CD4-positive, alpha-beta memory T cell (primary cell): ENCODE measurements at regions not wholly inside any gene's neighbourhood (a gene's known extent, or its start where the extent isn't known, plus 50 kb on each side); places are given as distances from the start of the nearest gene placed in this dataset.

Experiments
- CTCF ChIA-PET: fragments of 350-600 bp; sonication (Branson Sonifier 250); formaldehyde crosslinking; loops from one replicate; lab custom pipeline; 2021; ENCODE audit warnings: inconsistent platforms; ENCODE audit not compliant: partially characterized antibody; lab: Charles Lee
- POLR2A ChIA-PET: fragments of 350-600 bp; sonication (Branson Sonifier 250); formaldehyde crosslinking; loops from one replicate; lab custom pipeline; 2021; ENCODE audit not compliant: partially characterized antibody; lab: Charles Lee
- DNase-seq, 5 donors: peaks; one replicate each; pipeline versions ENCODE4 v3.0.0 to v3.0.0-alpha.2; 2020 to 2022; ENCODE audit warnings: mixed read lengths in 1 of 5
- H3K27ac ChIP-seq: one replicate; pipeline ENCODE4 v1.7.0; 2013; ENCODE audit warnings: low read depth, low read length
- H3K27me3 ChIP-seq: 2 replicates; pipeline ENCODE4 v1.7.0; 2013; ENCODE audit warnings: mild to moderate bottlenecking, low read length, moderate library complexity; ENCODE audit not compliant: insufficient read depth
- H3K36me3 ChIP-seq: 2 replicates; pipeline ENCODE4 v1.7.0; 2013; ENCODE audit warnings: mild to moderate bottlenecking, low read length, moderate library complexity; ENCODE audit not compliant: insufficient read depth
- H3K4me1 ChIP-seq: 2 replicates; pipeline ENCODE4 v1.7.0; 2013; ENCODE audit warnings: mild to moderate bottlenecking, low read length, moderate library complexity; ENCODE audit not compliant: insufficient read depth
- H3K4me3 ChIP-seq, 2 donors: one replicate each; pipeline ENCODE4 v1.7.0; 2013; ENCODE audit warnings: low read length in 2 of 2, mild to moderate bottlenecking in 1 of 2
- H3K9me3 ChIP-seq, 2 donors: one replicate each; pipeline ENCODE4 v1.7.0; 2013; ENCODE audit warnings: low read length in 2 of 2, control low read depth in 1 of 2; ENCODE audit not compliant: control insufficient read depth in 1 of 2
- H3K27ac Mint-ChIP-seq, 7 donors: one replicate each; pipeline ENCODE4 v1.8.0; 2020 to 2021; ENCODE audit warnings: mixed read lengths in 7 of 7, mild to moderate bottlenecking in 6 of 7, inconsistent platforms in 3 of 7, moderate library complexity in 3 of 7
- H3K27me3 Mint-ChIP-seq, 2 donors: one replicate each; pipeline ENCODE4 v1.8.0; 2020 to 2021; ENCODE audit warnings: mixed read lengths in 2 of 2
- H3K36me3 Mint-ChIP-seq, 2 donors: one replicate each; pipeline ENCODE4 v1.8.0; 2020 to 2021; ENCODE audit warnings: mixed read lengths in 2 of 2, inconsistent platforms in 1 of 2, mild to moderate bottlenecking in 1 of 2
- H3K4me1 Mint-ChIP-seq, 4 donors: one replicate each; pipeline ENCODE4 v1.8.0; 2020 to 2021; ENCODE audit warnings: mixed read lengths in 4 of 4, mild to moderate bottlenecking in 1 of 4
- H3K4me3 Mint-ChIP-seq, 8 donors: one replicate each; pipeline ENCODE4 v1.8.0; 2020 to 2021; ENCODE audit warnings: mixed read lengths in 8 of 8, mild to moderate bottlenecking in 7 of 8, moderate library complexity in 6 of 8, inconsistent platforms in 3 of 8
- H3K9me3 Mint-ChIP-seq, 8 donors: one replicate each; pipeline ENCODE4 v1.8.0; 2020 to 2021; ENCODE audit warnings: mixed read lengths in 8 of 8, mild to moderate bottlenecking in 5 of 8, inconsistent platforms in 3 of 8, moderate library complexity in 1 of 8
- intact Hi-C: fragments of 100-400 bp; cut with micrococcal nuclease; formaldehyde crosslinking; loops from one replicate; pipeline ENCODE4 v1.15.1; 2023

- ChIA-PET CTCF (no interaction called here), POLR2A (no interaction called here)
- no peaks in the 10 kb centered on the region for H3K36me3 ChIP-seq
- Mint-ChIP-seq H3K4me1 (no peaks in the 10 kb centered on the region), H3K36me3 (no peaks in the 10 kb centered on the region), H3K4me3 (peak overlapping the region in 1 of 8 donors; percentile 3), H3K27ac (no peak overlapping the region), H3K27me3 (peaks cover 0 to 1% of the 10 kb centered on the region in 2 donors), H3K9me3 (peaks cover 0 to 7% (median 0%) of the 10 kb centered on the region in 8 donors)
- no peaks in the 10 kb centered on the region for H3K4me1 ChIP-seq
- no peak for DNase-seq
- H3K27ac ChIP-seq: no peak overlapping the region
- no peaks in the 10 kb centered on the region for H3K9me3 ChIP-seq
- no peaks in the 10 kb centered on the region for H3K27me3 ChIP-seq
- intact Hi-C loops: no loop called here
- no peak overlapping the region for H3K4me3 ChIP-seq
Measured at GRCh38 chr9:108671794-108672193, 184.0 kb downstream of the ACTL7B start.

- ChIA-PET CTCF (no interaction called here), POLR2A (no interaction called here)
- Mint-ChIP-seq H3K9me3 (peaks cover 0 to 7% (median 0%) of the 10 kb centered on the region in 8 donors), H3K36me3 (no peaks in the 10 kb centered on the region), H3K4me1 (no peaks in the 10 kb centered on the region), H3K4me3 (no peak overlapping the region), H3K27ac (no peak overlapping the region), H3K27me3 (peaks cover 0 to 1% of the 10 kb centered on the region in 2 donors)
- Histone ChIP-seq H3K27ac (no peak overlapping the region), H3K36me3 (no peaks in the 10 kb centered on the region), H3K4me1 (no peaks in the 10 kb centered on the region), H3K9me3 (no peaks in the 10 kb centered on the region), H3K27me3 (no peaks in the 10 kb centered on the region), H3K4me3 (no peak overlapping the region)
- DNase-seq: no peak
- intact Hi-C loops: no loop called here
Measured at GRCh38 chr9:108671176-108671575, 184.6 kb downstream of the ACTL7B start.

- no peak for DNase-seq
- ChIA-PET CTCF (no interaction called here), POLR2A (no interaction called here)
- Mint-ChIP-seq H3K27ac (no peak overlapping the region), H3K4me1 (no peaks in the 10 kb centered on the region), H3K4me3 (no peak overlapping the region), H3K36me3 (no peaks in the 10 kb centered on the region), H3K27me3 (no peaks in the 10 kb centered on the region), H3K9me3 (peaks cover 0 to 7% (median 0%) of the 10 kb centered on the region in 8 donors)
- H3K4me1 ChIP-seq: no peaks in the 10 kb centered on the region
- no peaks in the 10 kb centered on the region for H3K9me3 ChIP-seq
- intact Hi-C loops: no loop called here
- no peak overlapping the region for H3K27ac ChIP-seq
- H3K27me3 ChIP-seq: no peaks in the 10 kb centered on the region
- H3K4me3 ChIP-seq: no peak overlapping the region
- H3K36me3 ChIP-seq: no peaks in the 10 kb centered on the region
Measured at GRCh38 chr9:108668938-108669335, 186.8 kb downstream of the ACTL7B start.

GRCh38 chr9:108668191-108668937 is 187.4 kb downstream of the ACTL7B start:
- Histone ChIP-seq H3K4me1 (no peaks in the 10 kb centered on the region), H3K9me3 (no peaks in the 10 kb centered on the region), H3K4me3 (no peak overlapping the region), H3K27ac (no peak overlapping the region), H3K27me3 (no peaks in the 10 kb centered on the region), H3K36me3 (no peaks in the 10 kb centered on the region)
- DNase-seq: no peak
- Mint-ChIP-seq H3K27me3 (no peaks in the 10 kb centered on the region), H3K4me3 (no peak overlapping the region), H3K27ac (no peak overlapping the region), H3K4me1 (no peaks in the 10 kb centered on the region), H3K36me3 (no peaks in the 10 kb centered on the region), H3K9me3 (peaks cover 0 to 7% (median 0%) of the 10 kb centered on the region in 8 donors)
- intact Hi-C loops: no loop called here
- POLR2A ChIA-PET: no interaction called here
- CTCF ChIA-PET: no interaction called here

- Mint-ChIP-seq H3K27me3 (no peaks in the 10 kb centered on the region), H3K4me3 (no peak overlapping the region), H3K9me3 (peaks cover 0 to 18% (median 3%) of the 10 kb centered on the region in 8 donors), H3K4me1 (no peaks in the 10 kb centered on the region), H3K27ac (no peak overlapping the region), H3K36me3 (no peaks in the 10 kb centered on the region)
- Histone ChIP-seq H3K4me3 (no peak overlapping the region), H3K9me3 (no peaks in the 10 kb centered on the region), H3K36me3 (no peaks in the 10 kb centered on the region), H3K27ac (no peak overlapping the region), H3K27me3 (no peaks in the 10 kb centered on the region), H3K4me1 (no peaks in the 10 kb centered on the region)
- intact Hi-C loops: no loop called here
- DNase-seq: no peak
- ChIA-PET POLR2A (no interaction called here), CTCF (no interaction called here)
Measured at GRCh38 chr9:108666240-108666784, 189.5 kb downstream of the ACTL7B start.

- intact Hi-C loops: no loop called here
- CTCF ChIA-PET: interaction anchor here (0.8 kb wide), 1 partner anchor 15 kb away, joined by 3 read pairs; no protein-coding TSS in a partner anchor
Measured at GRCh38 chr9:108665521-108666239, 190.1 kb downstream of the ACTL7B start.

More at GRCh38 chr9:108665521-108666239, 190.1 kb downstream of the ACTL7B start:
- Histone ChIP-seq H3K36me3 (no peaks in the 10 kb centered on the region), H3K4me1 (no peaks in the 10 kb centered on the region), H3K9me3 (no peaks in the 10 kb centered on the region), H3K4me3 (no peak overlapping the region), H3K27ac (no peak overlapping the region), H3K27me3 (no peaks in the 10 kb centered on the region)
- Mint-ChIP-seq H3K36me3 (no peaks in the 10 kb centered on the region), H3K27me3 (no peaks in the 10 kb centered on the region), H3K9me3 (peaks cover 0 to 24% (median 6%) of the 10 kb centered on the region in 8 donors), H3K4me1 (no peaks in the 10 kb centered on the region), H3K4me3 (no peak overlapping the region), H3K27ac (no peak overlapping the region)
- POLR2A ChIA-PET: no interaction called here
- no peak for DNase-seq
